ENCODE measurements at regions not wholly inside any gene's neighbourhood (a gene's known extent, or its start where the extent isn't known, plus 50 kb on each side); places are given as distances from the start of the nearest gene placed in this dataset.
"Not testable (repeated sequence)": the region's sequence is repeated elsewhere in the genome, so short reads cannot be mapped to it uniquely, and the experiment has no call there.

DNA sequence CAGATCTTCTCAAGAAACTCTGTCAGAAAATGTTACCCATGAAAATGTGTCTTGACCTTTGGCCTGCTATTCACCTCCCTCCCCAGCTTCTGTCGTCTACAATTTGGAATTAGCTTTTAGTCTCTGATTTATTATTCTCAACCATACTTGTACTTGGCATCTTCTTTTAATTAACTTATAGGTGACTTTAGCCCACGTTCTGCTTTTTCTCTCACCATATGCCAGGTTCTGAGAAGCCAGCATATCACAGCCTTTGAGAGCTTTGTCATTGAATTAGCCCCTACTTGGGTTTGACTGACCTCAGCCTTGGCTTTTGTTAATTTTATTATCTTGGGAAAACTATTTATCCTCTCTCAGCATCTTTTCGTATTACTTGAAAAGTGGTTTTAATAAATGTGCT lies 355.9 kb downstream of the OXSM start:
- no peak overlapping the region for H3K4me2 ChIP-seq (ENCODE audit: insufficient read depth, low read length)
- TF ChIP-seq MYC (IDR thresholded peaks at IDR 0.05; ENCODE audit: low read depth, low read length): no peak
- no peak for TF ChIP-seq FOS (IDR thresholded peaks at IDR 0.05; ENCODE audit: borderline replicate concordance, insufficient read depth, low read length)
- TF ChIP-seq EZH2 (IDR thresholded peaks at IDR 0.05; ENCODE audit: borderline replicate concordance, low read depth, low read length, severe bottlenecking): no peak
- TF ChIP-seq POLR2A (IDR thresholded peaks at IDR 0.05; ENCODE audit: low read depth, low read length): no peak
- no peak for TF ChIP-seq POLR2AphosphoS5 (IDR thresholded peaks at IDR 0.05; ENCODE audit: insufficient read depth, low read depth, low read length)
- TF ChIP-seq GATA2 (IDR thresholded peaks at IDR 0.05; ENCODE audit: insufficient read depth, insufficient read length, low read depth, low read length): no peak
- TF ChIP-seq, protein P1, sequence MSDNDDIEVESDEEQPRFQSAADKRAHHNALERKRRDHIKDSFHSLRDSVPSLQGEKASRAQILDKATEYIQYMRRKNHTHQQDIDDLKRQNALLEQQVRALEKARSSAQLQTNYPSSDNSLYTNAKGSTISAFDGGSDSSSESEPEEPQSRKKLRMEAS (IDR thresholded peaks at IDR 0.05; ENCODE audit: insufficient read depth, insufficient read length): no peak
- TF ChIP-seq JUN (IDR thresholded peaks at IDR 0.05; ENCODE audit: borderline replicate concordance, insufficient read depth, insufficient read length, low read depth): no peak
- TF ChIP-seq, protein P2, sequence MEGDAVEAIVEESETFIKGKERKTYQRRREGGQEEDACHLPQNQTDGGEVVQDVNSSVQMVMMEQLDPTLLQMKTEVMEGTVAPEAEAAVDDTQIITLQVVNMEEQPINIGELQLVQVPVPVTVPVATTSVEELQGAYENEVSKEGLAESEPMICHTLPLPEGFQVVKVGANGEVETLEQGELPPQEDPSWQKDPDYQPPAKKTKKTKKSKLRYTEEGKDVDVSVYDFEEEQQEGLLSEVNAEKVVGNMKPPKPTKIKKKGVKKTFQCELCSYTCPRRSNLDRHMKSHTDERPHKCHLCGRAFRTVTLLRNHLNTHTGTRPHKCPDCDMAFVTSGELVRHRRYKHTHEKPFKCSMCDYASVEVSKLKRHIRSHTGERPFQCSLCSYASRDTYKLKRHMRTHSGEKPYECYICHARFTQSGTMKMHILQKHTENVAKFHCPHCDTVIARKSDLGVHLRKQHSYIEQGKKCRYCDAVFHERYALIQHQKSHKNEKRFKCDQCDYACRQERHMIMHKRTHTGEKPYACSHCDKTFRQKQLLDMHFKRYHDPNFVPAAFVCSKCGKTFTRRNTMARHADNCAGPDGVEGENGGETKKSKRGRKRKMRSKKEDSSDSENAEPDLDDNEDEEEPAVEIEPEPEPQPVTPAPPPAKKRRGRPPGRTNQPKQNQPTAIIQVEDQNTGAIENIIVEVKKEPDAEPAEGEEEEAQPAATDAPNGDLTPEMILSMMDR (IDR thresholded peaks at IDR 0.05; ENCODE audit: extremely low read depth in 1 of 2, insufficient read depth in 1 of 2, low read depth in 1 of 2, low read length in 2 of 2): no peak
- dilution Hi-C loops (cut with MboI; ENCODE audit: extremely low pct_ligation_motif_present, low sequenced_read_pairs): no loop called here
- FAIRE-seq (no peak), DNase-seq (ENCODE audit: low read depth, low spot score) (no peak)
- no peaks in the 10 kb centered on the region for H3K27me3 ChIP-seq (ENCODE audit: control insufficient read depth in 2 of 2, insufficient read depth in 2 of 2, low read length in 2 of 2)
- H3K9me1 ChIP-seq (replicated peaks; ENCODE audit: control insufficient read depth, extremely low read depth, insufficient read depth, low read length): no peaks in the 10 kb centered on the region
- no peaks in the 10 kb centered on the region for H3K36me3 ChIP-seq (ENCODE audit: control insufficient read depth in 2 of 2, extremely low read depth in 1 of 2, insufficient read depth in 2 of 2, low read length in 2 of 2)
- no peak overlapping the region for H2AFZ ChIP-seq (ENCODE audit: low read depth, low read length)
- BruUV-seq (replicated peaks): no TSS peak
- H3K9ac ChIP-seq (replicated peaks; ENCODE audit: extremely low read depth, insufficient read depth, low read length): no peak overlapping the region
- no peak overlapping the region for H3K27ac ChIP-seq (ENCODE audit: insufficient read depth, low read depth, low read length)
- no peak overlapping the region for H3K4me3 ChIP-seq (replicated peaks in 1 of 3; ENCODE audit: insufficient read depth in 1 of 3, low read depth in 1 of 3, low read length in 3 of 3)
- no peaks in the 10 kb centered on the region for H3K9me3 ChIP-seq (replicated peaks; ENCODE audit: control insufficient read depth, insufficient read depth, low read length)
- intact Hi-C loops (cut with micrococcal nuclease): no loop called here
- no peaks in the 10 kb centered on the region for H3K79me2 ChIP-seq (ENCODE audit: control insufficient read depth, insufficient read depth, low read length)
- ChIA-PET CTCF (no interaction called here), POLR2A (no interaction called here)
- H4K20me1 ChIP-seq (replicated peaks; ENCODE audit: control insufficient read depth, extremely low read depth, insufficient read depth, low read length): no peaks in the 10 kb centered on the region
- H3K4me1 ChIP-seq (ENCODE audit: control insufficient read depth, extremely low read depth, insufficient read depth, low read length): no peaks in the 10 kb centered on the region

DNA sequence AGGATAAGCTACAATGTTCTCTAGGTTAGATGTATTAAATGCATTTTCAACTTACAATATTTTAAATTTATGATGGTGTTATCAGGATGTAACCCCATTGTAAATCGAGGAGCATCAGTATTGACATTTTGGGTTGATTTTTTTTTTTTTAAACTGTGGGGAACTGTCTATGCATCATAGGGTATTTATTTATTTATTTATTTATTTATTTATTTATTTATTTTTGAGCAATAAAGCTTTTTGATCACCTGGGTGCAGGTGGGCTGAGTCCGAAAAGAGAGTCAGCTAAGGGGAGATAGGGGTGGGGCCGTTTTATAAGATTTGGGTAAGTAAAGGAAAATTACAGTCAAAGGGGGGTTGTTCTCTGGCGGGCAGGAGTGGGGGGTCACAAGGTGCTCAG lies 367.5 kb downstream of the OXSM start:
- H3K4me2 ChIP-seq (ENCODE audit: insufficient read depth, low read length); H3K79me2 ChIP-seq (ENCODE audit: control insufficient read depth, insufficient read depth, low read length); H2AFZ ChIP-seq (ENCODE audit: low read depth, low read length); H3K27me3 ChIP-seq (ENCODE audit: control insufficient read depth in 2 of 2, insufficient read depth in 2 of 2, low read length in 2 of 2); H3K9me1 ChIP-seq (replicated peaks; ENCODE audit: control insufficient read depth, extremely low read depth, insufficient read depth, low read length); intact Hi-C loops (cut with micrococcal nuclease); FAIRE-seq; BruUV-seq (replicated peaks); dilution Hi-C loops (cut with MboI; ENCODE audit: extremely low pct_ligation_motif_present, low sequenced_read_pairs); H3K9me3 ChIP-seq (replicated peaks; ENCODE audit: control insufficient read depth, insufficient read depth, low read length); H3K9ac ChIP-seq (replicated peaks; ENCODE audit: extremely low read depth, insufficient read depth, low read length); CTCF ChIA-PET; H3K27ac ChIP-seq (ENCODE audit: insufficient read depth, low read depth, low read length); DNase-seq (ENCODE audit: low read depth, low spot score); H3K4me3 ChIP-seq (replicated peaks in 1 of 3; ENCODE audit: insufficient read depth in 1 of 3, low read depth in 1 of 3, low read length in 3 of 3); H3K4me1 ChIP-seq (ENCODE audit: control insufficient read depth, extremely low read depth, insufficient read depth, low read length); H4K20me1 ChIP-seq (replicated peaks; ENCODE audit: control insufficient read depth, extremely low read depth, insufficient read depth, low read length); POLR2A ChIA-PET; H3K36me3 ChIP-seq (ENCODE audit: control insufficient read depth in 2 of 2, extremely low read depth in 1 of 2, insufficient read depth in 2 of 2, low read length in 2 of 2): not testable (repeated sequence)

Measured in endothelial cell of umbilical vein (primary cell).